HUES64 (cell line): ENCODE measurements at regions not wholly inside any gene's neighbourhood (a gene's known extent, or its start where the extent isn't known, plus 50 kb on each side); places are given as distances from the start of the nearest gene placed in this dataset.

Experiments used
- H3K27ac ChIP-seq: 2 replicates; pipeline ENCODE4 v1.7.0; 2013; ENCODE audit warnings: low read depth, low read length, inconsistent platforms
- H3K27me3 ChIP-seq: 2 replicates; pipeline ENCODE4 v1.6.1; 2013; ENCODE audit warnings: mild to moderate bottlenecking, low read length; ENCODE audit not compliant: insufficient read depth
- H3K36me3 ChIP-seq: 2 replicates; pipeline ENCODE4 v1.6.1; 2013; ENCODE audit warnings: mild to moderate bottlenecking, low read length; ENCODE audit not compliant: insufficient read depth
- H3K4me1 ChIP-seq: 2 replicates; pipeline ENCODE4 v1.6.1; 2013; ENCODE audit warnings: mild to moderate bottlenecking, low read length, moderate library complexity; ENCODE audit not compliant: insufficient read depth
- H3K4me3 ChIP-seq: 2 replicates; pipeline ENCODE4 v1.5.1; 2013; ENCODE audit warnings: mild to moderate bottlenecking, low read length, moderate library complexity
- H3K9ac ChIP-seq: 2 replicates; pipeline ENCODE4 v1.6.1; 2013; ENCODE audit warnings: mild to moderate bottlenecking, low read depth, low read length
- H3K9me3 ChIP-seq: 2 replicates; pipeline ENCODE4 v1.6.1; 2013; ENCODE audit warnings: low read depth, low read length; ENCODE audit not compliant: insufficient read depth
- WGBS: fragments of 150-250, 120-280 bp; methylation state at CpG from one replicate; pipeline ENCODE4 v1.1.7; 2013; ENCODE audit warnings: missing lambda C conversion rate; 5-methylcytosine and 5-hydroxymethylcytosine counted together

GRCh38 chr3:82814660-82815059 is 1053.2 kb upstream of the GBE1 start:
- no peaks in the 10 kb centered on the region for H3K4me1 ChIP-seq
- no peak overlapping the region for H3K4me3 ChIP-seq
- 94% methylated on average over 2 of the region's 2 CpGs for WGBS
- no peak overlapping the region for H3K27ac ChIP-seq
- H3K36me3 ChIP-seq: no peaks in the 10 kb centered on the region
- peaks cover 21% of the 10 kb centered on the region for H3K9me3 ChIP-seq
- H3K27me3 ChIP-seq: no peaks in the 10 kb centered on the region
- no peak overlapping the region for H3K9ac ChIP-seq

GRCh38 chr3:82807781-82808180 is 1046.3 kb upstream of the GBE1 start:
- no peak overlapping the region for H3K4me3 ChIP-seq
- no peaks in the 10 kb centered on the region for H3K36me3 ChIP-seq
- no peak overlapping the region for H3K9ac ChIP-seq
- H3K27me3 ChIP-seq: no peaks in the 10 kb centered on the region
- 97% methylated on average over 23 of the region's 23 CpGs for WGBS
- H3K27ac ChIP-seq: no peak overlapping the region
- H3K4me1 ChIP-seq: no peaks in the 10 kb centered on the region
- H3K9me3 ChIP-seq: 0 out of 2 replicates have a peak, but pooled peaks cover 1% of the 10 kb centered on the region

GRCh38 chr3:82802501-82802900 is 1041.1 kb upstream of the GBE1 start:
- no peak overlapping the region for H3K27ac ChIP-seq
- 100% methylated on average over 1 of the region's 2 CpGs for WGBS
- H3K9ac ChIP-seq: no peak overlapping the region
- H3K4me3 ChIP-seq: no peak overlapping the region
- H3K4me1 ChIP-seq: no peaks in the 10 kb centered on the region
- no peaks in the 10 kb centered on the region for H3K27me3 ChIP-seq
- H3K36me3 ChIP-seq: no peaks in the 10 kb centered on the region
- no peaks in the 10 kb centered on the region for H3K9me3 ChIP-seq

GRCh38 chr3:82800248-82800647 is 1038.8 kb upstream of the GBE1 start:
- Histone ChIP-seq H3K36me3 (no peaks in the 10 kb centered on the region), H3K4me3 (no peak overlapping the region), H3K9me3 (no peaks in the 10 kb centered on the region), H3K27me3 (no peaks in the 10 kb centered on the region), H3K9ac (no peak overlapping the region), H3K27ac (no peak overlapping the region), H3K4me1 (no peaks in the 10 kb centered on the region)

GRCh38 chr3:82796765-82797164 is 1035.3 kb upstream of the GBE1 start:
- H3K27me3 ChIP-seq: no peaks in the 10 kb centered on the region
- no peak overlapping the region for H3K27ac ChIP-seq
- H3K36me3 ChIP-seq: no peaks in the 10 kb centered on the region
- H3K9ac ChIP-seq: no peak overlapping the region
- no peaks in the 10 kb centered on the region for H3K9me3 ChIP-seq
- 100% methylated on average over 1 of the region's 1 CpG for WGBS
- no peaks in the 10 kb centered on the region for H3K4me1 ChIP-seq
- no peak overlapping the region for H3K4me3 ChIP-seq

GRCh38 chr3:82791241-82791640 is 1029.8 kb upstream of the GBE1 start:
- no peaks in the 10 kb centered on the region for H3K27me3 ChIP-seq
- no peaks in the 10 kb centered on the region for H3K36me3 ChIP-seq
- H3K9ac ChIP-seq: no peak overlapping the region
- H3K4me1 ChIP-seq: no peaks in the 10 kb centered on the region
- no peak overlapping the region for H3K4me3 ChIP-seq
- H3K9me3 ChIP-seq: no peaks in the 10 kb centered on the region
- H3K27ac ChIP-seq: no peak overlapping the region
- WGBS: 98% methylated on average over 11 of the region's 11 CpGs

GRCh38 chr3:82790307-82791097 is 1029.1 kb upstream of the GBE1 start:
- no peak overlapping the region for H3K27ac ChIP-seq
- no peaks in the 10 kb centered on the region for H3K27me3 ChIP-seq
- no peaks in the 10 kb centered on the region for H3K36me3 ChIP-seq
- H3K4me3 ChIP-seq: no peak overlapping the region
- no peak overlapping the region for H3K9ac ChIP-seq
- WGBS: 95% methylated on average over 13 of the region's 13 CpGs
- no peaks in the 10 kb centered on the region for H3K4me1 ChIP-seq
- no peaks in the 10 kb centered on the region for H3K9me3 ChIP-seq

- Histone ChIP-seq H3K36me3 (no peaks in the 10 kb centered on the region), H3K27ac (no peak overlapping the region), H3K9ac (no peak overlapping the region), H3K4me3 (no peak overlapping the region), H3K4me1 (no peaks in the 10 kb centered on the region), H3K9me3 (no peaks in the 10 kb centered on the region), H3K27me3 (no peaks in the 10 kb centered on the region)
- WGBS: 74% methylated on average over 2 of the region's 3 CpGs
Measured at GRCh38 chr3:82783194-82783593, 1021.7 kb upstream of the GBE1 start.

GRCh38 chr3:82773207-82773606 is 1011.8 kb upstream of the GBE1 start:
- H3K4me3 ChIP-seq: no peak overlapping the region

GRCh38 chr3:82764521-82764920 is 1003.1 kb upstream of the GBE1 start:
- Histone ChIP-seq H3K4me1 (no peaks in the 10 kb centered on the region), H3K36me3 (no peaks in the 10 kb centered on the region), H3K9me3 (no peaks in the 10 kb centered on the region), H3K9ac (no peak overlapping the region), H3K4me3 (no peak overlapping the region), H3K27me3 (no peaks in the 10 kb centered on the region), H3K27ac (no peak overlapping the region)
- 100% methylated on average over 1 of the region's 1 CpG for whole genome bisulfite sequencing

More at GRCh38 chr3:82773207-82773606, 1011.8 kb upstream of the GBE1 start:
- Histone ChIP-seq H3K27ac (no peak overlapping the region), H3K4me1 (no peaks in the 10 kb centered on the region), H3K27me3 (no peaks in the 10 kb centered on the region), H3K9ac (no peak overlapping the region), H3K9me3 (0 out of 2 replicates have a peak, but pooled peaks cover 2% of the 10 kb centered on the region), H3K36me3 (no peaks in the 10 kb centered on the region)
- WGBS: 99% methylated on average over 4 of the region's 4 CpGs

- no peaks in the 10 kb centered on the region for H3K9me3 ChIP-seq
- H3K27ac ChIP-seq: no peak overlapping the region
- 100% methylated on average over 1 of the region's 1 CpG for WGBS
- H3K4me1 ChIP-seq: no peaks in the 10 kb centered on the region
- no peak overlapping the region for H3K9ac ChIP-seq
- no peaks in the 10 kb centered on the region for H3K36me3 ChIP-seq
- no peaks in the 10 kb centered on the region for H3K27me3 ChIP-seq
- H3K4me3 ChIP-seq: no peak overlapping the region
Measured at GRCh38 chr3:82761858-82762257, 1000.4 kb upstream of the GBE1 start.

- H3K4me3 ChIP-seq: no peak overlapping the region
- no peaks in the 10 kb centered on the region for H3K27me3 ChIP-seq
- 0 out of 2 replicates have a peak, but pooled peaks cover 1% of the 10 kb centered on the region for H3K4me1 ChIP-seq
- no peaks in the 10 kb centered on the region for H3K36me3 ChIP-seq
- H3K9ac ChIP-seq: no peak overlapping the region
- H3K9me3 ChIP-seq: no peaks in the 10 kb centered on the region
- no peak overlapping the region for H3K27ac ChIP-seq
- WGBS: 100% methylated on average over 1 of the region's 1 CpG
Measured at GRCh38 chr3:82745544-82745943, 984.1 kb upstream of the GBE1 start.
